GM06990 (cell line): ENCODE measurements at regions not wholly inside any gene's neighbourhood (a gene's known extent, or its start where the extent isn't known, plus 50 kb on each side); places are given as distances from the start of the nearest gene placed in this dataset.

ENCODE experiments used
- DNase-seq: peaks from one replicate; pipeline ENCODE4 v3.0.0-alpha.2; 2011; ENCODE audit not compliant: insufficient read length; ENCODE audit errors: extremely low read depth
- H3K27me3 ChIP-seq: replicated peaks from 2 replicates; pipeline ENCODE4 v1.6.0; 2011; ENCODE audit warnings: low read length; ENCODE audit not compliant: control insufficient read depth, insufficient read depth
- H3K36me3 ChIP-seq: 2 replicates; pipeline ENCODE4 v1.5.1; 2011; ENCODE audit warnings: low read length; ENCODE audit not compliant: control insufficient read depth, insufficient read depth
- H3K4me3 ChIP-seq: replicated peaks from 2 replicates; pipeline ENCODE4 v1.5.1; 2011; ENCODE audit warnings: low read depth, mild to moderate bottlenecking, control low read depth, low read length
- CTCF ChIP-seq: IDR thresholded peaks from 2 replicates; pipeline ENCODE4 v1.5.1; 2011; ENCODE audit warnings: low read length, control low read depth, mild to moderate bottlenecking, inconsistent platforms; ENCODE audit not compliant: insufficient read depth, poor library complexity, severe bottlenecking

- no peak for TF ChIP-seq CTCF
- no peak overlapping the region for H3K4me3 ChIP-seq
Measured at GRCh38 chr1:193663965-193664364, 477.6 kb upstream of the B3GALT2 start.

GRCh38 chr1:193662030-193662429 is 475.6 kb upstream of the B3GALT2 start:
- no peak for TF ChIP-seq CTCF
- H3K4me3 ChIP-seq = no peak overlapping the region
- no peaks in the 10 kb centered on the region for H3K27me3 ChIP-seq
- no peaks in the 10 kb centered on the region for H3K36me3 ChIP-seq
- DNase-seq = no peak

More at GRCh38 chr1:193663965-193664364, 477.6 kb upstream of the B3GALT2 start:
- no peak for DNase-seq
- Histone ChIP-seq H3K27me3 (no peaks in the 10 kb centered on the region), H3K36me3 (no peaks in the 10 kb centered on the region)

- DNase-seq = no peak
- Histone ChIP-seq H3K27me3 (no peaks in the 10 kb centered on the region), H3K36me3 (no peaks in the 10 kb centered on the region), H3K4me3 (no peak overlapping the region)
- TF ChIP-seq CTCF = no peak
Measured at GRCh38 chr1:193661385-193661784, 475.0 kb upstream of the B3GALT2 start.

- H3K27me3 ChIP-seq = no peaks in the 10 kb centered on the region
- H3K36me3 ChIP-seq = no peaks in the 10 kb centered on the region
- H3K4me3 ChIP-seq = no peak overlapping the region
- no peak for DNase-seq
- TF ChIP-seq CTCF = no peak
Measured at GRCh38 chr1:193660428-193660827, 474.0 kb upstream of the B3GALT2 start.

GRCh38 chr1:193658691-193659090 is 472.3 kb upstream of the B3GALT2 start:
- Histone ChIP-seq H3K27me3 (no peaks in the 10 kb centered on the region), H3K36me3 (no peaks in the 10 kb centered on the region), H3K4me3 (no peak overlapping the region)
- DNase-seq = no peak
- no peak for TF ChIP-seq CTCF

- DNase-seq = no peak
- Histone ChIP-seq H3K36me3 (no peaks in the 10 kb centered on the region), H3K4me3 (no peak overlapping the region), H3K27me3 (no peaks in the 10 kb centered on the region)
- no peak for TF ChIP-seq CTCF
Measured at GRCh38 chr1:193658081-193658480, 471.7 kb upstream of the B3GALT2 start.
